ENCODE measurements at regions not wholly inside any gene's neighbourhood (a gene's known extent, or its start where the extent isn't known, plus 50 kb on each side); places are given as distances from the start of the nearest gene placed in this dataset.

DNA sequence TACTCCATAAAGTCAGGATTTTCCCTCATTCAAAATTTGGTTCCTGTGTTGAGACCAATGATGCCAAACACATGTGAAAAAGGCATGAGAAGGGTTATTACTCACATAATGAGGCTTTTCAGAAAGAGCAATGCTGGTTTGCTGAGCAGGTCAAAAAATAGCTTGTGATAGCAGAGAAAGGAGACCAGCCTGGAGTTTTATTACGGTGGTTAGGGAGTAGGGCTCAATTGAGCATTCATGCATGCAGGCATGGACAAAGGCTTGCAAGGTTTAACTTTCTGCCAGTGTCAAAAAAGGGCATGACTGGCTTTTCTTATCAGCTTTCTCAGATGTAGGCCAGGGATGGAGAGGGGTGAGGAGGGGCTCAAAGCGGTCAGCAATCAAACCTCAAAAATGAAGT, 628.3 kb downstream of the DNAH5 start:
- TF ChIP-seq CTCF (IDR thresholded peaks at IDR 0.05), result no peak
- no peak for TF ChIP-seq EZH2phosphoT487 (IDR thresholded peaks at IDR 0.05)
- no peak for TF ChIP-seq EZH2 (IDR thresholded peaks at IDR 0.05)
